ENCODE measurements at regions not wholly inside any gene's neighbourhood (a gene's known extent, or its start where the extent isn't known, plus 50 kb on each side); places are given as distances from the start of the nearest gene placed in this dataset.

- Histone ChIP-seq H3K27ac (no peak overlapping the region), H3K27me3 (no peaks in the 10 kb centered on the region), H3K36me3 (no peaks in the 10 kb centered on the region), H3K9me3 (no peaks in the 10 kb centered on the region), H3K4me3 (no peak overlapping the region), H3K4me1 (no peaks in the 10 kb centered on the region)
- ATAC-seq (no peak), DNase-seq (no peak)
- TF ChIP-seq CTCF (IDR thresholded peaks at IDR 0.05) = no peak
- intact Hi-C loops (cut with DNase I) = no loop called here
These were observed 92.4 kb upstream of the B3GAT2 start for GRCh38 chr6:71049198-71049770.

- intact Hi-C loops (cut with DNase I) = no loop called here
- DNase-seq (no peak), ATAC-seq (no peak)
- no peaks in the 10 kb centered on the region for H3K9me3 ChIP-seq
- H3K4me1 ChIP-seq = no peaks in the 10 kb centered on the region
- no peaks in the 10 kb centered on the region for H3K36me3 ChIP-seq
- TF ChIP-seq CTCF (IDR thresholded peaks at IDR 0.05) = no peak
- no peak overlapping the region for H3K4me3 ChIP-seq
- no peaks in the 10 kb centered on the region for H3K27me3 ChIP-seq
- H3K27ac ChIP-seq = no peak overlapping the region
These were observed 96.6 kb upstream of the B3GAT2 start for GRCh38 chr6:71053475-71053874.

DNA sequence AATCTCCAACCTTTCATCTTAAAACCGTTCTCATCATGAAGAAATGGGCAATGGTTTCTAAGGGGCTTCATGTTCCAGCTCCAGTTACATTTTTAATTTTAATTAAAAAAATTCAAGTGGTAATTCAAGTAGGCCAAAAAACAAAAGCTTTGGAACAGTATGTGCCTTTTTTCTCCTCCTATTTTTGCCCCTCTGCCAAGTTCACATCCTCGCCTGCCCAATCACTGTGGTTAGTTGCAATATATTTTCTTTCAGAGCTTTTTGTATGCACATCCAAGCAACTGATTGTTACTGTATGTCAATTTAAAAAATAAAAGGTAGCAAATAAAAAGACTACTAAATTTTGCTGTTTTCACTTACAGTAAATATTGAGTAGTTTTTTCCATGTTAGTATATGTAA, 99.8 kb upstream of the B3GAT2 start:
- TF ChIP-seq CTCF (IDR thresholded peaks at IDR 0.05) = no peak
- no peak overlapping the region for H3K27ac ChIP-seq
- H3K4me1 ChIP-seq = no peaks in the 10 kb centered on the region
- ATAC-seq (no peak), DNase-seq (no peak)
- no peaks in the 10 kb centered on the region for H3K36me3 ChIP-seq
- H3K9me3 ChIP-seq = no peaks in the 10 kb centered on the region
- H3K27me3 ChIP-seq = no peaks in the 10 kb centered on the region
- intact Hi-C loops (cut with DNase I) = no loop called here
- no peak overlapping the region for H3K4me3 ChIP-seq

DNA sequence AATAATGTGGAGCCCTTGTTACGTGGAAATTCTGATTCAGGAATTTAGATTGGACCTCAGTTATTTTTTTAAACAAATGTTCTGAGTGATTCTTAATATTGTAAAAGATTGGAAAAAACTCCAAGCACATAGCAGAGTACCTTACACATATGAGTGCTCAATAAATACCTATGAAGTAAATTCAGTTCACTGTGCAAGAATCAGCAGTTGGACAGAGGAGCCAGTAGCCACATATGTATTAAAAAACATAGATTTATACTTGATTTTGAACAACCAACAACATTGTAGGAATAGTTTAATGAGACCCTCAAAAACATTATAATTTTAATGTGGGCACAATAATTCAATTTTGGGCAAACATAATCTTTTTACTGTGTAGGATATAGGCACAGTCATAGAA, 109.3 kb upstream of the B3GAT2 start:
- Histone ChIP-seq H3K4me1 (no peaks in the 10 kb centered on the region), H3K4me3 (no peak overlapping the region), H3K36me3 (no peaks in the 10 kb centered on the region), H3K27me3 (no peaks in the 10 kb centered on the region), H3K27ac (no peak overlapping the region), H3K9me3 (no peaks in the 10 kb centered on the region)
- no peak for ATAC-seq
- no peak for TF ChIP-seq CTCF (IDR thresholded peaks at IDR 0.05)
- intact Hi-C loops (cut with DNase I) = no loop called here
- no peak for DNase-seq

DNA sequence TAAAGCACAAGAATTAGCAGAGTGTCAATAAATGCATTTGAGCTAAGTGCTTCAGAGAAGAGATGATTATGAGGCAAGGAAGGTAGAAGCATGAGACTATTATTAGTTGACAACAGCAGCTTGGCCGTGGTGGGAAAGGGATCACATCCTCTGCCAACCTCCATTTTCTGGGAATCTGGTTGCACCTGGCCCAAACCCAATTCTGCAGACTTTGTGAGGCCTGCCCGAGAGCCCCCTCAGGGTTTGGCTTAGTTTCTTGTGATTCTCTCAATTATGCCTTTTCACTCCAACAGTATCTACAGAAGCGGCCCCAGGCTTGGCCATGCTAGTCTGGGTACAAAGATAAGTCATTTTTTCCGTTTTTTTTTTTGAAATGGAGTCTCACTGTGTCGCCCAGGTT, 111.0 kb upstream of the B3GAT2 start:
- no peak for DNase-seq
- H3K27me3 ChIP-seq = no peaks in the 10 kb centered on the region
- TF ChIP-seq CTCF (IDR thresholded peaks at IDR 0.05) = no peak
- no peak for ATAC-seq
- no peaks in the 10 kb centered on the region for H3K36me3 ChIP-seq
- H3K27ac ChIP-seq = no peak overlapping the region
- intact Hi-C loops (cut with DNase I) = no loop called here
- no peak overlapping the region for H3K4me3 ChIP-seq
- no peaks in the 10 kb centered on the region for H3K4me1 ChIP-seq
- H3K9me3 ChIP-seq = no peaks in the 10 kb centered on the region

Data from left lung (tissue), 4 donors.